H1 (cell line): ENCODE measurements at regions not wholly inside any gene's neighbourhood (a gene's known extent, or its start where the extent isn't known, plus 50 kb on each side); places are given as distances from the start of the nearest gene placed in this dataset.

ENCODE experiments used
- E2F6 ChIP-seq: IDR thresholded peaks from 2 replicates; pipeline ENCODE4 v1.6.1; 2012; ENCODE audit warnings: inconsistent platforms
- GABPA ChIP-seq: IDR thresholded peaks from 2 replicates; pipeline ENCODE4 v1.6.1; 2011; ENCODE audit warnings: mild to moderate bottlenecking, low read length, moderate library complexity, borderline replicate concordance; ENCODE audit not compliant: insufficient read depth
- NANOG ChIP-seq: IDR thresholded peaks from 2 replicates; pipeline ENCODE4 v1.6.1; 2011; ENCODE audit warnings: low read length, low read depth, mild to moderate bottlenecking, inconsistent platforms; ENCODE audit not compliant: insufficient read depth, poor library complexity, severe bottlenecking
- TF ChIP-seq, protein P1 (sequence below): IDR thresholded peaks from 2 replicates; pipeline ENCODE4 v1.6.1; 2011; ENCODE audit warnings: low read depth, mild to moderate bottlenecking, low read length; ENCODE audit not compliant: insufficient read depth

DNA sequence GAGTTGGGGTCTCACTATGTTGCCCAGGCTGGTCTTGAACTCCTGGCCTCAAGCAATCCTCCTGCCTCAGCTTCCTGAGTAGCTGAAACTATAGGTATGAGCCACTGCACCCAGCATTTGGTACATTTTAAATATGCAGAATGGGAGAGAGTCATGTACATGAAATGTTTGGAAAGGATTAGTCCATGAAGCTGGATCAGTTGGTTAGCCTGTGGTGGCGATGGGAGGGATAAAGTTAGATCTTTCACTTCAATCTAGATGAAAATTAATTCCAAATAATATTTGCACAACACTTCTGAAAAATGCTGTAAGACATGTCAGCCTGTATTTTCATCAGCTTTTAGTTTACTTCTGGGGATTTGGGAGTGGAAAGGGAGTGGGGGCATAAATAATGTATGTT lies 188.9 kb downstream of the HUNK start (continued):
- TF ChIP-seq GABPA, result no peak
- TF ChIP-seq E2F6, result no peak
- TF ChIP-seq NANOG, result no peak
- TF ChIP-seq, protein P1, sequence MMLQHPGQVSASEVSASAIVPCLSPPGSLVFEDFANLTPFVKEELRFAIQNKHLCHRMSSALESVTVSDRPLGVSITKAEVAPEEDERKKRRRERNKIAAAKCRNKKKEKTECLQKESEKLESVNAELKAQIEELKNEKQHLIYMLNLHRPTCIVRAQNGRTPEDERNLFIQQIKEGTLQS, result no peak
